ENCODE measurements at regions not wholly inside any gene's neighbourhood (a gene's known extent, or its start where the extent isn't known, plus 50 kb on each side); places are given as distances from the start of the nearest gene placed in this dataset.

- Mint-ChIP-seq H3K9me3 (no peaks in the 10 kb centered on the region), H3K27me3 (peaks cover 9% of the 10 kb centered on the region), H3K4me1 (peaks cover 12% of the 10 kb centered on the region), H3K4me3 (no peak overlapping the region), H3K27ac (no peak overlapping the region), H3K36me3 (ENCODE audit: low read depth) (no peaks in the 10 kb centered on the region)
- DNase-seq: no peak
- no peak for ATAC-seq (ENCODE audit: low read depth)
- CTCF ChIA-PET: interaction anchor here (0.7 kb wide), 1 partner anchor 544 kb away, joined by 3 read pairs; no protein-coding TSS in a partner anchor
- POLR2A ChIA-PET: no interaction called here
- TF ChIP-seq CTCF (IDR thresholded peaks at IDR 0.05): no peak
- intact Hi-C loops (cut with micrococcal nuclease): no loop called here
Observed at GRCh38 chr3:24043168-24043567, 98.1 kb downstream of the NR1D2 start.

GRCh38 chr3:24043985-24044384 lies 98.9 kb downstream of the NR1D2 start:
- peaks cover 9% of the 10 kb centered on the region for H3K27me3 Mint-ChIP-seq

GRCh38 chr3:24046214-24046613 lies 101.1 kb downstream of the NR1D2 start:
- Mint-ChIP-seq H3K27me3 (peaks cover 9% of the 10 kb centered on the region), H3K9me3 (no peaks in the 10 kb centered on the region), H3K27ac (no peak overlapping the region), H3K36me3 (ENCODE audit: low read depth) (no peaks in the 10 kb centered on the region), H3K4me1 (peaks cover 11% of the 10 kb centered on the region), H3K4me3 (no peak overlapping the region)
- ChIA-PET POLR2A (no interaction called here), CTCF (no interaction called here)
- intact Hi-C loops (cut with micrococcal nuclease): no loop called here
- no peak for TF ChIP-seq CTCF (IDR thresholded peaks at IDR 0.05)
- DNase-seq (no peak), ATAC-seq (ENCODE audit: low read depth) (no peak)

More at GRCh38 chr3:24043985-24044384, 98.9 kb downstream of the NR1D2 start:
- ChIA-PET CTCF (no interaction called here), POLR2A (no interaction called here)
- Mint-ChIP-seq H3K4me3 (no peak overlapping the region), H3K4me1 (peaks cover 12% of the 10 kb centered on the region), H3K36me3 (ENCODE audit: low read depth) (no peaks in the 10 kb centered on the region), H3K9me3 (no peaks in the 10 kb centered on the region), H3K27ac (no peak overlapping the region)
- ATAC-seq (ENCODE audit: low read depth): no peak
- no peak for TF ChIP-seq CTCF (IDR thresholded peaks at IDR 0.05)
- no peak for DNase-seq
- intact Hi-C loops (cut with micrococcal nuclease): no loop called here

GRCh38 chr3:24047513-24047912 lies 102.4 kb downstream of the NR1D2 start:
- ChIA-PET POLR2A (interaction anchor here (1.3 kb wide), 1 partner anchor 131 kb away, joined by 3 read pairs; the partner anchor contains the start of genes NKIRAS1 and RPL15), CTCF (interaction anchor here (0.5 kb wide), 1 partner anchor 115 kb away, joined by 4 read pairs; no protein-coding TSS in a partner anchor)
- intact Hi-C loops (cut with micrococcal nuclease): no loop called here
- no peaks in the 10 kb centered on the region for H3K36me3 Mint-ChIP-seq (ENCODE audit: low read depth)
- no peak for TF ChIP-seq CTCF (IDR thresholded peaks at IDR 0.05)
- no peak overlapping the region for H3K27ac Mint-ChIP-seq
- peaks cover 11% of the 10 kb centered on the region for H3K4me1 Mint-ChIP-seq
- H3K4me3 Mint-ChIP-seq: no peak overlapping the region
- DNase-seq: no peak
- no peaks in the 10 kb centered on the region for H3K9me3 Mint-ChIP-seq
- peaks cover 9% of the 10 kb centered on the region for H3K27me3 Mint-ChIP-seq
- ATAC-seq (ENCODE audit: low read depth): no peak

GRCh38 chr3:24048843-24049242 lies 103.8 kb downstream of the NR1D2 start:
- TF ChIP-seq CTCF (IDR thresholded peaks at IDR 0.05): no peak
- Mint-ChIP-seq H3K4me1 (peaks cover 11% of the 10 kb centered on the region), H3K4me3 (no peak overlapping the region), H3K36me3 (ENCODE audit: low read depth) (no peaks in the 10 kb centered on the region), H3K9me3 (no peaks in the 10 kb centered on the region), H3K27ac (no peak overlapping the region), H3K27me3 (peaks cover 8% of the 10 kb centered on the region)
- ChIA-PET POLR2A (no interaction called here), CTCF (no interaction called here)
- no peak for DNase-seq
- no peak for ATAC-seq (ENCODE audit: low read depth)
- intact Hi-C loops (cut with micrococcal nuclease): no loop called here

Data from activated B cell treated with CpG ODN at 0.5 μM for 24 hours (primary cell).